ENCODE measurements at regions not wholly inside any gene's neighbourhood (a gene's known extent, or its start where the extent isn't known, plus 50 kb on each side); places are given as distances from the start of the nearest gene placed in this dataset.

GRCh38 chr11:45423036-45423435 lies 136.9 kb upstream of the SYT13 start:
- WGBS, 2 experiments (ENCODE audit: low coverage in 1 of 2, low lambda C conversion rate in 2 of 2, missing lambda C conversion rate in 2 of 2) = 30 to 32% methylated on average over 6 of the region's 6 CpGs

GRCh38 chr11:45414088-45414487 lies 127.9 kb upstream of the SYT13 start:
- TF ChIP-seq EZH2 (IDR thresholded peaks at IDR 0.05; ENCODE audit: insufficient read depth, poor library complexity, severe bottlenecking) = no peak
- no peak for TF ChIP-seq EZH2phosphoT487 (IDR thresholded peaks at IDR 0.05; ENCODE audit: insufficient read depth, low read depth)
- DNase-seq = no peak
- Histone ChIP-seq H3K4me1 (ENCODE audit: insufficient read depth) (peaks cover 5% of the 10 kb centered on the region; the same call in 1 of the 2 replicates), H3K27ac (no peak overlapping the region), H3K4me2 (ENCODE audit: unreplicated experiment) (no peak overlapping the region), H4K20me1 (ENCODE audit: insufficient read depth) (no peaks in the 10 kb centered on the region), H3K9ac (no peak overlapping the region), H3K9me2 (ENCODE audit: insufficient read depth) (no peaks in the 10 kb centered on the region), H3F3A (ENCODE audit: insufficient read depth) (no peaks in the 10 kb centered on the region), H3K36me3 (ENCODE audit: low read depth) (no peaks in the 10 kb centered on the region), H3K79me2 (ENCODE audit: insufficient read depth) (no peaks in the 10 kb centered on the region), H3K27me3 (replicated peaks; ENCODE audit: insufficient read depth) (peaks cover 16% of the 10 kb centered on the region), H2AFZ (no peak overlapping the region), H3K4me3 (no peak overlapping the region), H3K9me3 (ENCODE audit: low read depth) (no peaks in the 10 kb centered on the region)
- in situ Hi-C loops (cut with MboI) = no loop called here
- WGBS, 2 experiments (ENCODE audit: low coverage in 1 of 2, low lambda C conversion rate in 2 of 2, missing lambda C conversion rate in 2 of 2) = 27 to 34% methylated on average over 3 of the region's 3 CpGs

More at GRCh38 chr11:45423036-45423435, 136.9 kb upstream of the SYT13 start:
- DNase-seq = no peak
- H3K9ac ChIP-seq = no peak overlapping the region
- H3K9me3 ChIP-seq (ENCODE audit: low read depth) = no peaks in the 10 kb centered on the region
- H2AFZ ChIP-seq = no peak overlapping the region
- in situ Hi-C loops (cut with MboI) = no loop called here
- no peaks in the 10 kb centered on the region for H3K36me3 ChIP-seq (ENCODE audit: low read depth)
- peaks cover 23% of the 10 kb centered on the region for H3K27me3 ChIP-seq (replicated peaks; ENCODE audit: insufficient read depth)
- no peaks in the 10 kb centered on the region for H4K20me1 ChIP-seq (ENCODE audit: insufficient read depth)
- TF ChIP-seq EZH2phosphoT487 (IDR thresholded peaks at IDR 0.05; ENCODE audit: insufficient read depth, low read depth) = no peak
- no peak for TF ChIP-seq EZH2 (IDR thresholded peaks at IDR 0.05; ENCODE audit: insufficient read depth, poor library complexity, severe bottlenecking)
- no peaks in the 10 kb centered on the region for H3K9me2 ChIP-seq (ENCODE audit: insufficient read depth)
- no peak overlapping the region for H3K4me3 ChIP-seq
- no peak overlapping the region for H3K27ac ChIP-seq
- H3K4me2 ChIP-seq (ENCODE audit: unreplicated experiment) = no peak overlapping the region
- no peaks in the 10 kb centered on the region for H3K4me1 ChIP-seq (ENCODE audit: insufficient read depth)
- no peaks in the 10 kb centered on the region for H3F3A ChIP-seq (ENCODE audit: insufficient read depth)
- no peaks in the 10 kb centered on the region for H3K79me2 ChIP-seq (ENCODE audit: insufficient read depth)

- Histone ChIP-seq H3K4me1 (ENCODE audit: insufficient read depth) (peaks cover 5% of the 10 kb centered on the region; the same call in 1 of the 2 replicates), H3K27me3 (replicated peaks; ENCODE audit: insufficient read depth) (peaks cover 16% of the 10 kb centered on the region), H3K9me2 (ENCODE audit: insufficient read depth) (no peaks in the 10 kb centered on the region), H3K4me3 (no peak overlapping the region), H3F3A (ENCODE audit: insufficient read depth) (no peaks in the 10 kb centered on the region), H3K36me3 (ENCODE audit: low read depth) (no peaks in the 10 kb centered on the region), H3K27ac (no peak overlapping the region), H4K20me1 (ENCODE audit: insufficient read depth) (no peaks in the 10 kb centered on the region), H3K9me3 (ENCODE audit: low read depth) (no peaks in the 10 kb centered on the region), H3K79me2 (ENCODE audit: insufficient read depth) (no peaks in the 10 kb centered on the region), H3K4me2 (ENCODE audit: unreplicated experiment) (no peak overlapping the region), H3K9ac (no peak overlapping the region), H2AFZ (no peak overlapping the region)
- DNase-seq = peak; percentile 12
- TF ChIP-seq EZH2 (IDR thresholded peaks at IDR 0.05; ENCODE audit: insufficient read depth, poor library complexity, severe bottlenecking) (no peak), EZH2phosphoT487 (IDR thresholded peaks at IDR 0.05; ENCODE audit: insufficient read depth, low read depth) (no peak)
- in situ Hi-C loops (cut with MboI) = no loop called here
- WGBS, 2 experiments (ENCODE audit: low coverage in 1 of 2, low lambda C conversion rate in 2 of 2, missing lambda C conversion rate in 2 of 2) = 36 to 37% methylated on average over 8 of the region's 8 CpGs
Observed at GRCh38 chr11:45413156-45413858, 127.2 kb upstream of the SYT13 start.

- H3K9ac ChIP-seq = no peak overlapping the region
Observed at GRCh38 chr11:45412521-45412920, 126.4 kb upstream of the SYT13 start.

More at GRCh38 chr11:45412521-45412920, 126.4 kb upstream of the SYT13 start:
- Histone ChIP-seq H4K20me1 (ENCODE audit: insufficient read depth) (no peaks in the 10 kb centered on the region), H3K4me1 (ENCODE audit: insufficient read depth) (peaks cover 5% of the 10 kb centered on the region; the same call in 1 of the 2 replicates), H3K36me3 (ENCODE audit: low read depth) (no peaks in the 10 kb centered on the region), H3K4me3 (no peak overlapping the region), H3K4me2 (ENCODE audit: unreplicated experiment) (no peak overlapping the region), H2AFZ (no peak overlapping the region), H3F3A (ENCODE audit: insufficient read depth) (no peaks in the 10 kb centered on the region), H3K9me2 (ENCODE audit: insufficient read depth) (no peaks in the 10 kb centered on the region), H3K27me3 (replicated peaks; ENCODE audit: insufficient read depth) (peaks cover 16% of the 10 kb centered on the region), H3K9me3 (ENCODE audit: low read depth) (no peaks in the 10 kb centered on the region), H3K27ac (no peak overlapping the region), H3K79me2 (ENCODE audit: insufficient read depth) (no peaks in the 10 kb centered on the region)
- WGBS, 2 experiments (ENCODE audit: low coverage in 1 of 2, low lambda C conversion rate in 2 of 2, missing lambda C conversion rate in 2 of 2) = 45 to 52% methylated on average over 5 of the region's 5 CpGs
- in situ Hi-C loops (cut with MboI) = no loop called here
- no peak for TF ChIP-seq EZH2phosphoT487 (IDR thresholded peaks at IDR 0.05; ENCODE audit: insufficient read depth, low read depth)
- TF ChIP-seq EZH2 (IDR thresholded peaks at IDR 0.05; ENCODE audit: insufficient read depth, poor library complexity, severe bottlenecking) = no peak
- DNase-seq = no peak

All from GM23248 (cell line).